Keratinocyte (primary cell): ENCODE measurements at regions not wholly inside any gene's neighbourhood (a gene's known extent, or its start where the extent isn't known, plus 50 kb on each side); places are given as distances from the start of the nearest gene placed in this dataset.

ENCODE experiments used
- CTCF ChIP-seq, 3 experiments: IDR thresholded peaks in 1 of 3; conservative IDR thresholded peaks in 1 of 3; optimal IDR thresholded peaks in 1 of 3; 2 replicates in 2 of 3; 3 replicates in 1 of 3; pipeline versions ENCODE3 to v1.5.1; 2011; ENCODE audit warnings: low read length in 3 of 3, mild to moderate bottlenecking in 3 of 3, moderate library complexity in 2 of 3, control low read depth in 1 of 3, inconsistent platforms in 1 of 3; ENCODE audit not compliant: insufficient read depth in 2 of 3; ENCODE audit errors: extremely low read depth in 1 of 3
- EZH2 ChIP-seq: IDR thresholded peaks from one replicate; pipeline ENCODE4 v1.6.1; 2012; ENCODE audit warnings: inconsistent platforms, mild to moderate bottlenecking, low read length, moderate library complexity

- TF ChIP-seq CTCF (optimal IDR thresholded peaks at IDR 0.05 in 1 of 3, IDR thresholded peaks at IDR 0.05 in 1 of 3, conservative IDR thresholded peaks at IDR 0.05 in 1 of 3; ENCODE audit: extremely low read depth in 1 of 3, insufficient read depth in 2 of 3, low read length in 3 of 3) (no peak), EZH2 (no peak)
Observed at GRCh38 chr2:58688813-58689212, 447.7 kb upstream of the FANCL start.
